ENCODE measurements at regions not wholly inside any gene's neighbourhood (a gene's known extent, or its start where the extent isn't known, plus 50 kb on each side); places are given as distances from the start of the nearest gene placed in this dataset.

- H4K20me1 ChIP-seq (ENCODE audit: insufficient read depth): no peaks in the 10 kb centered on the region
- H3F3A ChIP-seq (ENCODE audit: insufficient read depth, low read length, poor library complexity, severe bottlenecking): no peaks in the 10 kb centered on the region
- no peaks in the 10 kb centered on the region for H3K79me2 ChIP-seq (replicated peaks; ENCODE audit: insufficient read depth, low read length)
- H3K27me3 ChIP-seq (ENCODE audit: insufficient read depth, low read depth, low read length): no peaks in the 10 kb centered on the region
- H2AFZ ChIP-seq (ENCODE audit: low read depth, low read length): no peak overlapping the region
- no peak for TF ChIP-seq POLR2AphosphoS5 (IDR thresholded peaks at IDR 0.05)
- no peak for TF ChIP-seq SMC3 (conservative IDR thresholded peaks at IDR 0.05; ENCODE audit: poor library complexity)
- no peak for TF ChIP-seq EZH2 (IDR thresholded peaks at IDR 0.05; ENCODE audit: borderline replicate concordance, insufficient read depth, low read length, poor library complexity, severe bottlenecking)
- TF ChIP-seq MXI1 (conservative IDR thresholded peaks at IDR 0.05; ENCODE audit: poor library complexity, severe bottlenecking): no peak
- TF ChIP-seq REST (IDR thresholded peaks at IDR 0.05; ENCODE audit: borderline replicate concordance): no peak
- TF ChIP-seq TAF1 (IDR thresholded peaks at IDR 0.05; ENCODE audit: low read depth): no peak
- TF ChIP-seq CTCF (IDR thresholded peaks at IDR 0.05; ENCODE audit: poor library complexity, severe bottlenecking): no peak
- no peak for TF ChIP-seq EP300 (conservative IDR thresholded peaks at IDR 0.05; ENCODE audit: poor library complexity, severe bottlenecking)
- no peak for TF ChIP-seq RAD21 (conservative IDR thresholded peaks at IDR 0.05)
- no peak overlapping the region for H3K27ac ChIP-seq (ENCODE audit: low read length)
- H3K9ac ChIP-seq (ENCODE audit: low read length): no peak overlapping the region
- no peak overlapping the region for H3K4me2 ChIP-seq (ENCODE audit: low read length)
- H3K4me3 ChIP-seq (ENCODE audit: low read length): no peak overlapping the region
- H3K9me3 ChIP-seq (ENCODE audit: low read length): no peaks in the 10 kb centered on the region
- H3K9me2 ChIP-seq (ENCODE audit: insufficient read depth, low read length): no peaks in the 10 kb centered on the region
- H3K36me3 ChIP-seq (ENCODE audit: insufficient read depth, low read length): no peaks in the 10 kb centered on the region
These were observed 409.1 kb downstream of the QKI start for GRCh38 chr6:163823577-163823976.

- no peak overlapping the region for H3K9ac ChIP-seq (ENCODE audit: low read length)
- TF ChIP-seq REST (IDR thresholded peaks at IDR 0.05; ENCODE audit: borderline replicate concordance) (peak; percentile 23), EP300 (conservative IDR thresholded peaks at IDR 0.05; ENCODE audit: poor library complexity, severe bottlenecking) (peak; percentile 78), POLR2AphosphoS5 (IDR thresholded peaks at IDR 0.05) (no peak), CTCF (IDR thresholded peaks at IDR 0.05; ENCODE audit: poor library complexity, severe bottlenecking) (no peak)
- peak overlapping the region; percentile 30 for H3K27ac ChIP-seq (ENCODE audit: low read length)
- H3K9me3 ChIP-seq (ENCODE audit: low read length): no peaks in the 10 kb centered on the region
- H3K9me2 ChIP-seq (ENCODE audit: insufficient read depth, low read length): no peaks in the 10 kb centered on the region
- H4K20me1 ChIP-seq (ENCODE audit: insufficient read depth): no peaks in the 10 kb centered on the region
- no peak overlapping the region for H2AFZ ChIP-seq (ENCODE audit: low read depth, low read length)
- no peaks in the 10 kb centered on the region for H3K36me3 ChIP-seq (ENCODE audit: insufficient read depth, low read length)
- H3K4me3 ChIP-seq (ENCODE audit: low read length): no peak overlapping the region
- H3K4me2 ChIP-seq (ENCODE audit: low read length): no peak overlapping the region
- no peaks in the 10 kb centered on the region for H3F3A ChIP-seq (ENCODE audit: insufficient read depth, low read length, poor library complexity, severe bottlenecking)
- no peaks in the 10 kb centered on the region for H3K27me3 ChIP-seq (ENCODE audit: insufficient read depth, low read depth, low read length)
- no peaks in the 10 kb centered on the region for H3K79me2 ChIP-seq (replicated peaks; ENCODE audit: insufficient read depth, low read length)
These were observed 406.4 kb downstream of the QKI start for GRCh38 chr6:163820745-163821458.

All from neural cell (in vitro differentiated cells).